Fibroblast of villous mesenchyme (primary cell): ENCODE measurements at regions not wholly inside any gene's neighbourhood (a gene's known extent, or its start where the extent isn't known, plus 50 kb on each side); places are given as distances from the start of the nearest gene placed in this dataset.

ENCODE experiments used
- DNase-seq: peaks from one replicate; pipeline ENCODE4 v3.0.0-alpha.2; 2010; ENCODE audit warnings: low read depth
- H3K4me3 ChIP-seq: 2 replicates; pipeline ENCODE4 v1.5.1; 2011; ENCODE audit warnings: low read depth, mild to moderate bottlenecking, low read length
- TF ChIP-seq, protein P1 (sequence below): IDR thresholded peaks from 2 replicates; pipeline ENCODE4 v1.5.1; 2012; ENCODE audit warnings: low read depth, mild to moderate bottlenecking, low read length; ENCODE audit not compliant: insufficient read depth

DNA sequence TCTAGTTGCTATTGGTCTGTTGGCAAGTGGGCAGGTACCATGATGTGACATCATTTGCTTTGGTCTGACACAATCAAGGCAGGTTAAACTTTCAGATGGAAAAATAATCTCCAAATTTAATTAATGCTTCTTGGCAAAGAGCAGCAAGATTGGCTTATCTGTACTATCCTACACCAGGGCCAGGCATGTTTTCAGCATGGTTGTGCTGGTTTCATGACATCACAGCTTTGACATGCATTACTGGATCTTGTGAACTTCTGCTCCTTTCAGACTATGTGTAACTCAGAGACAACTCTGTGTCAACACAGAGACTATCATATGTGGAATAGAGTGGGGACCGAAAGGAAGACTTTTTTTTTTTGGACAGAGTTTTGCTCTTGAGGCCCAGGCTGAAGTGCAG is 520.5 kb downstream of the TDRD15 start:
- TF ChIP-seq, protein P1, sequence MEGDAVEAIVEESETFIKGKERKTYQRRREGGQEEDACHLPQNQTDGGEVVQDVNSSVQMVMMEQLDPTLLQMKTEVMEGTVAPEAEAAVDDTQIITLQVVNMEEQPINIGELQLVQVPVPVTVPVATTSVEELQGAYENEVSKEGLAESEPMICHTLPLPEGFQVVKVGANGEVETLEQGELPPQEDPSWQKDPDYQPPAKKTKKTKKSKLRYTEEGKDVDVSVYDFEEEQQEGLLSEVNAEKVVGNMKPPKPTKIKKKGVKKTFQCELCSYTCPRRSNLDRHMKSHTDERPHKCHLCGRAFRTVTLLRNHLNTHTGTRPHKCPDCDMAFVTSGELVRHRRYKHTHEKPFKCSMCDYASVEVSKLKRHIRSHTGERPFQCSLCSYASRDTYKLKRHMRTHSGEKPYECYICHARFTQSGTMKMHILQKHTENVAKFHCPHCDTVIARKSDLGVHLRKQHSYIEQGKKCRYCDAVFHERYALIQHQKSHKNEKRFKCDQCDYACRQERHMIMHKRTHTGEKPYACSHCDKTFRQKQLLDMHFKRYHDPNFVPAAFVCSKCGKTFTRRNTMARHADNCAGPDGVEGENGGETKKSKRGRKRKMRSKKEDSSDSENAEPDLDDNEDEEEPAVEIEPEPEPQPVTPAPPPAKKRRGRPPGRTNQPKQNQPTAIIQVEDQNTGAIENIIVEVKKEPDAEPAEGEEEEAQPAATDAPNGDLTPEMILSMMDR = no peak
- DNase-seq = no peak
- H3K4me3 ChIP-seq = no peak overlapping the region

DNA sequence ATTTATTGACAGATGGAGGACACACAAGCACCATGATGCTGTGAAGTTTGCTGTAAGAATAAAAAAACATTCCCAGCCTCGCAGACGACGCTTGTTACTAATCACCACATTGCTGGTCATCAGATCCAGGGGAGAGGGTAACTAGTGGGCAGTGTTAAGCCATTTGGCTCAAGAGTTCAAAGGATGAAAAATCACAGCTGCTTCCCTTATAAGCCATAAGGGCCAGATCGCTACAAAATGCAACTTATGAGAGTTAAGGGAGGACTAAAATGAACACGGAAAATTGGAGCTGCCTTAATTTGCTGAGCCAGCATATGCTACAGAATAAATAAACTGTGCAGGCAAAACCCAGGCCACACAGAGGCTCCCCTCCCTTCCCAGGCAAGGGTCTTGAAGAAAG is 522.6 kb downstream of the TDRD15 start:
- H3K4me3 ChIP-seq = no peak overlapping the region
- TF ChIP-seq, protein P1 = no peak
- no peak for DNase-seq

DNA sequence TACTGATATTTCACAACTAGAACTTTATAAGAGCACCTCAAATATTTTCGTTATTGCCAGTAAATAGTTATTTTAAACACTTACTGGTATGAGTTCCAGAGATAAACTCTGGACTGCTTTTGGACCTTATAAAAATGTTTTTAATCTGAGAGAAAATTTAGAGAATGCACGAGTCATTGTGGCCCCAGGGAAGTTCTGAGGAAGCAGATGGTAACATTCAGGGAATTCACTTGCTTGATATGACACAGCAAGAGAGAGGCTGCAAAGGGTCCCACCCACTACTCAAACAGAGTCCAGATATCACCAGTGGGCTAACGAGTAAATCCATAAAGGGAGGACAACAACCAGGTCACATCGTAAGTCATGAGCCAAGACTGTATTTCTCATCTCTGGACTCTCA is 526.8 kb downstream of the TDRD15 start:
- no peak overlapping the region for H3K4me3 ChIP-seq
- DNase-seq = peak; percentile 35
- TF ChIP-seq, protein P1 = no peak

DNA sequence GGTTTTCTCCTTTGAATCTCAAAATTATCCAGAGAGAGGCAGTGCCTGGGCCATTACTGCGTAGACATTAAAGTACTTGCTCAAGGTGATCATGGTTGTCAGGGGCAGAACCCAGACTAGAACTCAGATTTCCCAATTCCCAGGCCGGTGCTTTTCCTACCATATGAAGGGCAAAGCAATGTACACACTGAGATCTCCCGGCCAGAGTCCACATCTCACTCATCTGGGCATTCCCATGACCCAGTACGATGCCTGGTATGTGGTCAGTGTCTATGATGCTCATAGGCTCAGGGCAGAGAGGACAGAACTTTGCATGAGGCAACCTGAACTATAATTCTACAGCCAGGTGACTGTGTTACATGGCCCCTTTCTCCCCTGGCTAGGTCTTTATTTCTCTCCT is 531.4 kb downstream of the TDRD15 start:
- TF ChIP-seq, protein P1 = no peak

DNA sequence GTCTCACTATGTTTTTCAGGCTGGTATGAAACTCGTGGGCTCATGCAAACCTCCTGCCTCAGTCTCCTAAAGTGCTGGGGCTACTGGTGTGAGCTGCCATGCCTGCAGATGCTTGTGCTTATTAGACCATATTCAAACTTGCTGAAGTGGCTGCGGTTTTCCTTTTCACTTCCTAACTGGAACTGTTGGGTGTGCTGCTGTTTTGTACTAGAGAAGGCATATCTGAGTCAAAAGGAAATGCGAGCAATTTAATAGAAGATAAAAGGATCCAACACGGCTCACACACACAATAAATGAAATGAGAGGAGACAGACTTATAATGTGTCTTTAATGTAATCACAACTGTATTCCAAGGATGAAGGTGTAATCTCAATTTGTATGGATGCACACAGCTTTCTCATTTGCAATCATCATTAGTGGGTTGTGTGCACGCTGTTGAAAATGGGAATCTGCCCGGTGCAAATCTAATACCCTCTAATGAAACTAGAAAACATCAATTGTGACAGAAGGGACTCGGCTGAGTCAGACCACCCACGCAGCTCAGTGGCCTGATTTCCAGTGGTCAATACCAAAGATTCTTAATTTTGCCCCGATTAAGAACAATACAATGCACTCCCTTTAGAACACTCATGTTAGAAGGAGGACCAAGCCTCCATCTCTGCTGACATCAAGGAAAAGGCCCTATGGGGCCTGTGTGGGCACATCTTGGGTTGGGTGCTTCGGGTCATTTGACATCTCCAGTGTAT is 532.7 kb downstream of the TDRD15 start:
- TF ChIP-seq, protein P1 = no peak
- no peak for DNase-seq
- H3K4me3 ChIP-seq = no peak overlapping the region

More for the DNA sequence above, 531.4 kb downstream of the TDRD15 start:
- H3K4me3 ChIP-seq = no peak overlapping the region
- no peak for DNase-seq

- DNase-seq = peak; percentile 13
- no peak overlapping the region for H3K4me3 ChIP-seq
- TF ChIP-seq, protein P1 = no peak
These were observed 533.7 kb downstream of the TDRD15 start for GRCh38 chr2:21657445-21657844.

GRCh38 chr2:21658269-21658668 is 534.5 kb downstream of the TDRD15 start:
- H3K4me3 ChIP-seq = no peak overlapping the region
- DNase-seq = no peak
- TF ChIP-seq, protein P1 = no peak
